Heart right ventricle (tissue), 16 donors: ENCODE measurements at regions not wholly inside any gene's neighbourhood (a gene's known extent, or its start where the extent isn't known, plus 50 kb on each side); places are given as distances from the start of the nearest gene placed in this dataset.

Experiments
- ATAC-seq, 8 donors: fragments of 200-7000 bp; cut with Tn5 transposase; one replicate each; pipeline ENCODE4 v1.9.1; 2020; ENCODE audit warnings: mild to moderate bottlenecking in 8 of 8, moderate library complexity in 8 of 8, moderate number of reproducible peaks in 1 of 8
- DNase-seq, 2 donors: peaks; one replicate each; pipeline ENCODE4 v3.0.0-alpha.2; 2020
- H3K27ac ChIP-seq, 10 donors: fragments of 200-600 bp; sonication (generic) in 2 of 10; one replicate each; pipeline versions ENCODE4 v1.5.0 to v1.8.0; 2020 to 2022; ENCODE audit warnings: mild to moderate bottlenecking in 3 of 10
- H3K27me3 ChIP-seq, 7 donors: fragments of 200-600 bp; one replicate each; pipeline ENCODE4 v1.8.0; 2021 to 2022; ENCODE audit warnings: mild to moderate bottlenecking in 2 of 7
- H3K36me3 ChIP-seq, 9 donors: fragments of 200-600 bp; sonication (generic) in 1 of 9; one replicate each; pipeline versions ENCODE4 v1.5.0 to v1.8.0; 2020 to 2022; ENCODE audit warnings: mild to moderate bottlenecking in 2 of 9
- H3K4me1 ChIP-seq, 9 donors: fragments of 200-600 bp; sonication (generic) in 1 of 9; one replicate each; pipeline versions ENCODE4 v1.5.0 to v1.8.0; 2020 to 2022; ENCODE audit warnings: mild to moderate bottlenecking in 4 of 9
- H3K4me3 ChIP-seq, 10 donors: fragments of 200-600 bp; sonication (generic) in 2 of 10; one replicate each; pipeline versions ENCODE4 v1.5.0 to v1.8.0; 2020 to 2022; ENCODE audit warnings: mild to moderate bottlenecking in 7 of 10, moderate library complexity in 2 of 10
- H3K9me3 ChIP-seq, 11 donors: fragments of 200-600 bp in 10 of 11; sonication (generic) in 2 of 11; one replicate each; pipeline versions ENCODE4 v1.5.0 to v1.8.0; 2013 to 2022; ENCODE audit warnings: mild to moderate bottlenecking in 2 of 11, control low read depth in 1 of 11, moderate library complexity in 1 of 11
- WGBS, 2 donors: extraction: QIAGEN DNeasy Blood & Tissue Kit; methylation state at CpG; one replicate each; pipeline ENCODE4 v1.1.7; 2013; ENCODE audit warnings: inconsistent platforms in 1 of 2; 5-methylcytosine and 5-hydroxymethylcytosine counted together
- intact Hi-C, 10 donors: fragments of 100-400 bp; cut with DNase I; formaldehyde crosslinking; loops; one replicate each; pipeline versions ENCODE4 v1.11.1 to v1.14.2; 2022
- TF ChIP-seq, protein P1 (sequence below), 9 donors: fragments of 200-600 bp; sonication (generic) in 2 of 9; IDR thresholded peaks; one replicate each; pipeline versions ENCODE4 v1.5.0 to v1.8.0; 2021 to 2022; ENCODE audit warnings: antibody characterized with exemption in 9 of 9, mild to moderate bottlenecking in 5 of 9, moderate library complexity in 1 of 9
- donor health status: Arrhythmogenic right ventricular cardiomyopathy.
- donor health status: ischemic (EF 13 %, LVEDD 7.1; RV severe dilation, severe dysfunction).
- donor health status: healthy with polysubstance abuse.
- donor health status: DM: no; HTN: yes; CAD: no.
- donor health status: DM: no; HTN: no; CAD: no.
- donor health status: ischemic (EF 25% LVEDD 6.9; RV normal size, moderate dysfunction).
- donor health status: ischemic (EF 25% LVEDD 5.7; RV mildly dilated, moderate dysfunction).
- donor health status: healthy.
- donor health status: DM: yes; HTN: yes; CAD: no.
- donor health status: Ischemic cardiomyopathy.
- donor health status: ischemic (EF 35%, LVEDD 5.7; RV mildly dilated, moderate dysfunction).
- donor health status: nonischemic (EF 11% LVEDD 7.7; RV severe dilation, severe dysfunction).
- donor health status: DM: yes; HTN: yes; CAD: no.
- donor health status: PGD.
- donor health status: ischemic (EF 29% LVEDD 5.4; RV normal size, mild dysfunction).
- donor health status: nonischemic (EF 23%, LVEDD 6.1; RV moderate dilation, normal function).

DNA sequence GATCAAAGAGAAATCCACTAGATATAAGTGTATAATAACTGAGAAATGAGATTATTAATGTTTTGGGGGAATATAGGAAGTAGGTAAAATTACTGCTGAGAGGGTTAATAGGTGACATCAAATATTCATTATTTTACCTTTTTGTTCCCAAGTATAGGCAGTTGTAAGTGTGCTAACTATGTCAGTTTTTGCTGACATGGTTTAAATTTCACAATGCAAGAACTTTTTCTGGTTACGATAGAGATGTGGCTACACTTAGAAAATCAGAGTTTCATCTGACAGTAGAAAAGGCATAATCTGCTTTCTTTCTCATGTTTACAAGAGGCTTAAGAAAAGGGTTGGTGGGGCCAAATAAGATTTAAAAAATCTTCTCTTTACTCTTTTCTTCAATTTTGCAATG lies 235.0 kb upstream of the DPPA4 start:
- Histone ChIP-seq H3K36me3 (no peaks in the 10 kb centered on the region), H3K9me3 (peaks cover 0 to 5% (median 0%) of the 10 kb centered on the region in 11 donors), H3K4me3 (no peak overlapping the region), H3K27me3 (no peaks in the 10 kb centered on the region), H3K4me1 (no peaks in the 10 kb centered on the region), H3K27ac (no peak overlapping the region)
- WGBS, 2 donors: 87 to 89% methylated on average over 1 of the region's 1 CpG
- TF ChIP-seq, protein P1, sequence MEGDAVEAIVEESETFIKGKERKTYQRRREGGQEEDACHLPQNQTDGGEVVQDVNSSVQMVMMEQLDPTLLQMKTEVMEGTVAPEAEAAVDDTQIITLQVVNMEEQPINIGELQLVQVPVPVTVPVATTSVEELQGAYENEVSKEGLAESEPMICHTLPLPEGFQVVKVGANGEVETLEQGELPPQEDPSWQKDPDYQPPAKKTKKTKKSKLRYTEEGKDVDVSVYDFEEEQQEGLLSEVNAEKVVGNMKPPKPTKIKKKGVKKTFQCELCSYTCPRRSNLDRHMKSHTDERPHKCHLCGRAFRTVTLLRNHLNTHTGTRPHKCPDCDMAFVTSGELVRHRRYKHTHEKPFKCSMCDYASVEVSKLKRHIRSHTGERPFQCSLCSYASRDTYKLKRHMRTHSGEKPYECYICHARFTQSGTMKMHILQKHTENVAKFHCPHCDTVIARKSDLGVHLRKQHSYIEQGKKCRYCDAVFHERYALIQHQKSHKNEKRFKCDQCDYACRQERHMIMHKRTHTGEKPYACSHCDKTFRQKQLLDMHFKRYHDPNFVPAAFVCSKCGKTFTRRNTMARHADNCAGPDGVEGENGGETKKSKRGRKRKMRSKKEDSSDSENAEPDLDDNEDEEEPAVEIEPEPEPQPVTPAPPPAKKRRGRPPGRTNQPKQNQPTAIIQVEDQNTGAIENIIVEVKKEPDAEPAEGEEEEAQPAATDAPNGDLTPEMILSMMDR (IDR thresholded peaks at IDR 0.05): no peak
- intact Hi-C loops: no loop called here
- no peak for ATAC-seq
- no peak for DNase-seq

DNA sequence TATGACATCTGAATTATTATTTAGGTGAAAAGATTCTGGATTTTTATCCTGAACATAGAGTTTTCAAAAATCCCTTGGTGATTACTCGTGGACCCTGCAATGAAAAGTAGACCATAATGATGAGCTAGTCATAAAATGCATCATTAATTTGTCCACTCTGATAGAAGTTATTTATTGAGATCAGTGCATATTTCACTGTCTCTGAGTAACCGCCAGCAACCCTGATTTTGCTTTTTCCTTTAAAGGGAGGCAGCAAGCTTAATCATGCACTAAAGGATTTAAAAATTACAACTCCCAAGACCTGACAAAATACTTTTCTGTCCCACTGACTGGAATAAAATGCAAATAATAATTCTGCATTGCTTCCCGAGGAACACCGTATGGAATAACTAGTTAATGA lies 259.6 kb upstream of the DPPA4 start:
- H3K27me3 ChIP-seq: no peaks in the 10 kb centered on the region
- H3K27ac ChIP-seq: no peak overlapping the region
- no peak for DNase-seq
- H3K9me3 ChIP-seq: peaks cover 0 to 35% (median 4%) of the 10 kb centered on the region in 11 donors
- WGBS, 2 donors: 77 to 80% methylated on average over 4 of the region's 4 CpGs
- H3K4me1 ChIP-seq: no peaks in the 10 kb centered on the region
- H3K4me3 ChIP-seq: no peak overlapping the region
- ATAC-seq: no peak
- intact Hi-C loops: no loop called here
- TF ChIP-seq, protein P1 (IDR thresholded peaks at IDR 0.05): no peak
- no peaks in the 10 kb centered on the region for H3K36me3 ChIP-seq

DNA sequence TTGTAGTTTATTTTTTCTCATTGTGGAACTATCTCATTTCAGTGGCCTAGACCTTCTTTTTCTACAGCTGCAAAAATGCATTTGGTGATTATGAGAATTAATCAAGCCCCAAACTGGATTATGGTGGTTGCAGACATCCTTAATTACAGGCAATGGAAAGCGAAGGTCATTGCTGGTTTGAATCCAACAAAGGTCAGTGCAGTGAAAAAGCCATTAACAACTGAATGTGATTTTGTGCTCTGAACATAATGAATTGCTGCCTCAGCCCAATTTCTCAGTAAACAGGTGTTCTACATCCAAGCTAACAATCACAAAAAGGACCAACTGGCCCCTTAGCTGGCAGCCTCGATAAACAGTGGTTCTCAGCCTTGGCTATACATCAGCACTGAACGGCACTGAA lies 260.1 kb upstream of the DPPA4 start:
- 71 to 82% methylated on average over 3 of the region's 3 CpGs for WGBS, 2 donors
- TF ChIP-seq, protein P1 (IDR thresholded peaks at IDR 0.05): no peak

DNA sequence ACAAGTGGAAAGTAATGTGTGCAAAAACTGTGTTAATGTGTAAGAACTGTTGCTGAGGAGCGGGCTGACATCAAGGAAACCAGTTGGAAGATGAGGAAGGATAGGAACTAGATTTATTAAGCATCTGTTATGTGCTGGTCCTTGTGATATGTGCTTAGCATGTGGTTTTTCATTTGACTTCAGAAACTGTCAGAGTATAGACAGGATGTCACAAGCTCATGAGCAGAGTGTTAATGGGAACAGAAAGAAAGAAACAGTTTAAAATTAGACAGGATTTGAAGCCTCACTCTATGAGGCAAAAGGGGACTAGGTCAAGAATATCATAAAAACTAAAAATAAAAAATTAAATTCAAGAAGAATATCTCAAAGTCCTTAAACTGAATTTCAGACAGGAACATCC lies 270.6 kb upstream of the DPPA4 start:
- intact Hi-C loops: no loop called here
- H3K9me3 ChIP-seq: peaks cover 0 to 4% (median 0%) of the 10 kb centered on the region in 11 donors
- ATAC-seq (no peak), DNase-seq (no peak)
- no peaks in the 10 kb centered on the region for H3K4me1 ChIP-seq
- H3K27me3 ChIP-seq: no peaks in the 10 kb centered on the region
- H3K36me3 ChIP-seq: no peaks in the 10 kb centered on the region
- H3K4me3 ChIP-seq: no peak overlapping the region
- TF ChIP-seq, protein P1 (IDR thresholded peaks at IDR 0.05): no peak
- no peak overlapping the region for H3K27ac ChIP-seq
- WGBS, 2 donors: 77 to 81% methylated on average over 1 of the region's 1 CpG

More for the DNA sequence above, 260.1 kb upstream of the DPPA4 start:
- Histone ChIP-seq H3K4me1 (no peaks in the 10 kb centered on the region), H3K36me3 (no peaks in the 10 kb centered on the region), H3K4me3 (no peak overlapping the region), H3K27ac (no peak overlapping the region), H3K9me3 (peaks cover 0 to 30% (median 4%) of the 10 kb centered on the region in 11 donors), H3K27me3 (no peaks in the 10 kb centered on the region)
- intact Hi-C loops: no loop called here
- ATAC-seq (no peak), DNase-seq (no peak)
